LNCAP (cell line): ENCODE measurements at regions not wholly inside any gene's neighbourhood (a gene's known extent, or its start where the extent isn't known, plus 50 kb on each side); places are given as distances from the start of the nearest gene placed in this dataset.

Experiments used
- CTCF ChIP-seq: fragments of 450-650 bp; IDR thresholded peaks from 2 replicates; pipeline ENCODE4 v1.5.1; 2017; ENCODE audit warnings: mild to moderate bottlenecking

- no peak for TF ChIP-seq CTCF
These were observed 130.8 kb upstream of the DPP6 start for GRCh38 chr7:153921408-153921807.

GRCh38 chr7:153930696-153931095, 121.5 kb upstream of the DPP6 start:
- no peak for TF ChIP-seq CTCF

GRCh38 chr7:153934048-153934447, 118.2 kb upstream of the DPP6 start:
- TF ChIP-seq CTCF = no peak

- TF ChIP-seq CTCF = no peak
These were observed 117.6 kb upstream of the DPP6 start for GRCh38 chr7:153934629-153935028.

GRCh38 chr7:153935095-153935494, 117.1 kb upstream of the DPP6 start:
- TF ChIP-seq CTCF = no peak

GRCh38 chr7:153938451-153938850, 113.7 kb upstream of the DPP6 start:
- no peak for TF ChIP-seq CTCF

GRCh38 chr7:153939177-153939576, 113.0 kb upstream of the DPP6 start:
- TF ChIP-seq CTCF = no peak

- no peak for TF ChIP-seq CTCF
These were observed 112.5 kb upstream of the DPP6 start for GRCh38 chr7:153939654-153940053.
